ENCODE measurements at regions not wholly inside any gene's neighbourhood (a gene's known extent, or its start where the extent isn't known, plus 50 kb on each side); places are given as distances from the start of the nearest gene placed in this dataset.

GRCh38 chr2:123073956-123074355 is 951.1 kb upstream of the CNTNAP5 start:
- TF ChIP-seq CTCF (IDR thresholded peaks at IDR 0.05) (no peak), POLR2A (IDR thresholded peaks at IDR 0.05) (no peak)
